Mesendoderm (in vitro differentiated cells): ENCODE measurements at regions not wholly inside any gene's neighbourhood (a gene's known extent, or its start where the extent isn't known, plus 50 kb on each side); places are given as distances from the start of the nearest gene placed in this dataset.
A peak's percentile ranks its signal among the peaks of the same experiment; 100 is the strongest.

ENCODE experiments used
- DNase-seq: peaks from one replicate; pipeline ENCODE4 v3.0.0; 2013
- H2AK5ac ChIP-seq: 2 replicates; pipeline ENCODE4 v1.6.1; 2013; ENCODE audit warnings: low read length, inconsistent platforms
- H2BK120ac ChIP-seq: 2 replicates; pipeline ENCODE4 v1.6.1; 2013; ENCODE audit warnings: low read depth, mild to moderate bottlenecking, low read length, moderate library complexity, mixed read lengths
- H2BK15ac ChIP-seq: replicated peaks from 2 replicates; pipeline ENCODE4 v1.6.1; 2013; ENCODE audit warnings: low read depth, mild to moderate bottlenecking, moderate library complexity
- H2BK5ac ChIP-seq: 2 replicates; pipeline ENCODE4 v1.6.1; 2013; ENCODE audit warnings: low read length, inconsistent platforms
- H3K18ac ChIP-seq: 2 replicates; pipeline ENCODE4 v1.6.1; 2013; ENCODE audit warnings: mild to moderate bottlenecking, low read length, mixed read lengths
- H3K23ac ChIP-seq: one replicate; pipeline ENCODE4 v1.6.1; 2013; ENCODE audit warnings: low read length
- H3K27ac ChIP-seq: 2 replicates; pipeline ENCODE4 v1.5.1; 2013; ENCODE audit warnings: low read depth, mild to moderate bottlenecking, inconsistent platforms, low read length, moderate library complexity
- H3K27me3 ChIP-seq: 2 replicates; pipeline ENCODE4 v1.6.1; 2013; ENCODE audit warnings: low read length, control low read depth, mild to moderate bottlenecking, inconsistent platforms; ENCODE audit not compliant: insufficient read depth, poor library complexity
- H3K36me3 ChIP-seq: 2 replicates; pipeline ENCODE4 v1.6.1; 2013; ENCODE audit warnings: low read length, inconsistent platforms; ENCODE audit not compliant: control insufficient read depth, insufficient read depth
- H3K4ac ChIP-seq: one replicate; pipeline ENCODE4 v1.6.1; 2013; ENCODE audit warnings: low read depth, mild to moderate bottlenecking, low read length, moderate library complexity
- H3K4me1 ChIP-seq: 2 replicates; pipeline ENCODE4 v1.6.1; 2013; ENCODE audit warnings: low read depth, low read length, inconsistent platforms; ENCODE audit not compliant: control insufficient read depth
- H3K4me2 ChIP-seq: 2 replicates; pipeline ENCODE4 v1.6.1; 2013; ENCODE audit warnings: low read length
- H3K4me3 ChIP-seq: 2 replicates; pipeline ENCODE4 v1.5.1; 2013; ENCODE audit warnings: mild to moderate bottlenecking, low read length
- H3K56ac ChIP-seq: one replicate; pipeline ENCODE4 v1.6.1; 2013; ENCODE audit warnings: low read length
- H3K79me1 ChIP-seq: 2 replicates; pipeline ENCODE4 v1.6.1; 2013; ENCODE audit warnings: low read length, inconsistent platforms
- H3K79me2 ChIP-seq: 2 replicates; pipeline ENCODE4 v1.6.1; 2013; ENCODE audit warnings: mild to moderate bottlenecking, low read length; ENCODE audit not compliant: control insufficient read depth, insufficient read depth
- H3K9ac ChIP-seq: 2 replicates; pipeline ENCODE4 v1.6.1; 2013; ENCODE audit warnings: low read length, inconsistent platforms
- H4K5ac ChIP-seq: one replicate; pipeline ENCODE4 v1.6.1; 2013; ENCODE audit warnings: low read length
- H4K8ac ChIP-seq: one replicate; pipeline ENCODE4 v1.6.1; 2013; ENCODE audit warnings: low read depth, mild to moderate bottlenecking, control low read depth, low read length, moderate library complexity
- WGBS: extraction: QIAGEN DNeasy Blood & Tissue Kit; methylation state at CpG from one replicate; pipeline ENCODE4 v1.1.7; 2013; ENCODE audit warnings: low lambda C conversion rate, missing lambda C conversion rate; ENCODE audit not compliant: insufficient coverage; ENCODE audit errors: extremely low coverage; 5-methylcytosine and 5-hydroxymethylcytosine counted together

DNA sequence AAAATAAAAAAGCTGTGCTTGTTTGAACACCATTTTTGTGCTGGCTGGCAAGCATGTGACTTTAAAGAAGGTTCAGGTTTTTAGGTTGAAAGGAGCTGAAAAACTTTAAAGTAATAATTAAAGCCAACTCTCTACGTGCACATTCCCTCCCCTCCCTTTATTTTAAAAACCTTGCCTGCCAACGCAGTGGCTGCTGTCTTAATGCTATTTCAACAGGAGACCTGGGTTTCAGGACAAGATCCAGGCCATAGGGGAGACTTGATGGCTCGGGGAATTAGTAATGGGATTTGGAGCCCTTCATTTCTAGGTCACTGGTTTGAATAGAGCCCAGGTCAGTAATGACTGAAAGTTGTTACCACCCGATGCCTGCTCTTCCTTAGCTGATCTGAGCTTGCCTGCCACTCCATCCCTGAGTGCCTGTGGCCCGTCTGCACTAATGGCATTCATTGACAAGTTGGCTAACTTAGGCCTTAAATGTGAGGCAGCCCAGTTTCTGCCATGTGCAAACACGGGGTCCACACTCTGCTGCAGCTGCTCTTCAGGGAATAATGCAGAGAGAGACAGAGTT, 1233.2 kb upstream of the ZEB2 start:
- no peaks in the 10 kb centered on the region for H3K79me2 ChIP-seq
- H3K56ac ChIP-seq = no peak overlapping the region
- no peak overlapping the region for H2BK15ac ChIP-seq
- no peaks in the 10 kb centered on the region for H3K27me3 ChIP-seq
- H4K5ac ChIP-seq = no peak overlapping the region
- H2BK5ac ChIP-seq = no peak overlapping the region
- H3K23ac ChIP-seq = no peak overlapping the region
- no peak overlapping the region for H3K4me2 ChIP-seq
- no peak overlapping the region for H3K27ac ChIP-seq
- no peak overlapping the region for H2AK5ac ChIP-seq
- no peak overlapping the region for H3K4ac ChIP-seq
- no peak for DNase-seq
- WGBS = no CpG with 5 or more reads among the region's 6 CpGs
- H3K36me3 ChIP-seq = no peaks in the 10 kb centered on the region
- H3K18ac ChIP-seq = no peak overlapping the region
- no peak overlapping the region for H3K4me3 ChIP-seq
- H4K8ac ChIP-seq = no peak overlapping the region
- H3K4me1 ChIP-seq = peaks cover 6% of the 10 kb centered on the region
- H2BK120ac ChIP-seq = no peak overlapping the region
- no peaks in the 10 kb centered on the region for H3K79me1 ChIP-seq
- H3K9ac ChIP-seq = no peak overlapping the region

DNA sequence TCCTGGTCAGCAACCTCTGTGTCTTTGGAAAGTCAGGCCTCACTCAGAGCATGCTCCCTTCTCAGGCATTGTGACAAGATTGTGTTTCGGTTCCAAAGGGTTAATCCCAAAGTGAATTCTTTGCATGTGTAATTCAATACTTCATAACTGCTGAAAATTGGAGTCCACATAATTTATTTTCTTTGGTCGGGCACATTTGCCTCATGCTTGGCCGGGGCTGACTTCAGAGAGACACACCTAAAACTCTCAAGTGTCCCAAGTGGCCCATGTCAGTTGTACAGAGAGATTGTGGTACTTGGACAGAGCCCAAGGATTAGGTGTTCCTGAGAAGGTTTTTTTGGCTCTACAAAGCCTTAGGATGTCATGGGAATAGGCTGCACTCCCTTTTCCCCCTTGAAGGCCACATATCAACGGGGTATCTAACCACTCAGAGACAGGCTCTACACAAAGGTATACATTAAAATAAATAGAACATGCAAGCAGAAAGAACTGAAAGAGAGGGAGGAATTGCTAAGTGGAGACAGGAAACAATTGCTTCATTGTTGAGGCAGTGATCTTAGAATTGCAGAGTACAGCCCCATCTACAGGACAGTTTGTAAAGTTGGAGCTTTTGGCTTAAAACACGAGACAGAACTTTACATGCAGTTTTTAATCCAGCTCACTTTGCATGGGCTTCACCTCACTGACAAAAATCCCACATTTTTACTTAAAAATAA, 1232.3 kb upstream of the ZEB2 start:
- Histone ChIP-seq H2BK15ac (no peak overlapping the region), H3K4me2 (no peak overlapping the region), H4K8ac (no peak overlapping the region), H3K9ac (no peak overlapping the region), H2AK5ac (no peak overlapping the region), H3K79me1 (no peaks in the 10 kb centered on the region), H3K18ac (peak overlapping the region; percentile 80), H3K27ac (peak overlapping the region; percentile 26), H2BK5ac (no peak overlapping the region), H3K36me3 (no peaks in the 10 kb centered on the region), H4K5ac (no peak overlapping the region), H3K27me3 (no peaks in the 10 kb centered on the region), H3K4me3 (no peak overlapping the region), H3K4ac (peak overlapping the region; percentile 36), H3K4me1 (peaks cover 6% of the 10 kb centered on the region), H2BK120ac (no peak overlapping the region), H3K56ac (peak overlapping the region; percentile 25), H3K23ac (no peak overlapping the region), H3K79me2 (no peaks in the 10 kb centered on the region)
- no CpG with 5 or more reads among the region's 5 CpGs for WGBS
- DNase-seq = peak; percentile 81

DNA sequence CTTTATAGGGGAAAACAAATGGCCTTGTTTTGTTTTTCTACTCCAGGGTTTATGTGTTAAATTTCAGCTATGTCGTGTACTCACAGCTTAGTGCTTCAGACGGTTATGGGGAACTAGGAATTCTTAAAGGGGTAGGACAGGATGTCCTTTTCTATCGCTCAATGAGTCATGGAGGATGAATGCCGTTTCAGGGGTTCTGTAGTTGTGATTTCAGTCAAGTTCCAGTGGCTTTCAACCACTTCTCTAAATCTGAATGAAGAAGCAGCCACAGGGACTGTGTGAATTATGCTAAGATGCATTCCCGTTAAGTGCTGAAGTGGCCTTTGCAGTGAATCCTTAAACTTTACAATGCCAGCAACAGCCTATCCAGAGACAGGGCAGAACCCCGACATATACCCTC, 1231.7 kb upstream of the ZEB2 start:
- Histone ChIP-seq H3K56ac (no peak overlapping the region), H3K4ac (no peak overlapping the region), H4K8ac (no peak overlapping the region), H3K79me1 (no peaks in the 10 kb centered on the region), H3K18ac (no peak overlapping the region), H2AK5ac (no peak overlapping the region), H2BK120ac (no peak overlapping the region), H3K23ac (no peak overlapping the region), H3K79me2 (no peaks in the 10 kb centered on the region), H3K36me3 (no peaks in the 10 kb centered on the region), H3K4me2 (no peak overlapping the region), H2BK15ac (no peak overlapping the region), H2BK5ac (no peak overlapping the region), H4K5ac (no peak overlapping the region), H3K27ac (peak overlapping the region; percentile 26), H3K4me3 (no peak overlapping the region), H3K4me1 (peaks cover 6% of the 10 kb centered on the region), H3K27me3 (no peaks in the 10 kb centered on the region), H3K9ac (no peak overlapping the region)
- DNase-seq = peak; percentile 87
- no CpG with 5 or more reads among the region's 6 CpGs for WGBS

DNA sequence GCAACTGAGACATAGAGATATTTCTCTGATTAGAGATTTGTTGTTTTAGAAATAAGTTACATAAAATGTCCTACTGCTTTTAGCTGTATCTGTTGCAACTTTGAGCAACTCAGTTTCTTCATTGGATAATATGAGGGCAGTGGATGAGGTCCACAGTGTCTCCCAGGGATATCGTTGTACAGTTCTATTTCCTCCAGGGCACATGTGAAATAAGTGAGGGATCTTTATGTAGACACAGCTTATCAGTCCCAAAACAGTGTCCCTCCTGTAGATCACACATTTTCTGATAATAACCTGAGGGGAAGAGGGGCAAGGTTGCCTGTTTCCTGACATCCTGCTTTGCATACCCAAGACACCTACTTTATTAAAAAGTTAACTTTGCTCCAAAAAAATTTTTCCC, 1231.2 kb upstream of the ZEB2 start:
- H3K27me3 ChIP-seq = no peaks in the 10 kb centered on the region
- peaks cover 6% of the 10 kb centered on the region for H3K4me1 ChIP-seq
- H3K23ac ChIP-seq = no peak overlapping the region
- no peaks in the 10 kb centered on the region for H3K36me3 ChIP-seq
- no peak overlapping the region for H2AK5ac ChIP-seq
- H4K5ac ChIP-seq = no peak overlapping the region
- no peak overlapping the region for H3K18ac ChIP-seq
- H3K79me2 ChIP-seq = no peaks in the 10 kb centered on the region
- H3K4me2 ChIP-seq = no peak overlapping the region
- no peak overlapping the region for H2BK5ac ChIP-seq
- no peaks in the 10 kb centered on the region for H3K79me1 ChIP-seq
- peak overlapping the region; percentile 5 for H4K8ac ChIP-seq
- WGBS = no CpG with 5 or more reads among the region's 1 CpG
- no peak overlapping the region for H3K27ac ChIP-seq
- no peak overlapping the region for H3K9ac ChIP-seq
- no peak overlapping the region for H3K4ac ChIP-seq
- H2BK120ac ChIP-seq = no peak overlapping the region
- H3K56ac ChIP-seq = no peak overlapping the region
- peak; percentile 29 for DNase-seq
- no peak overlapping the region for H2BK15ac ChIP-seq
- no peak overlapping the region for H3K4me3 ChIP-seq

DNA sequence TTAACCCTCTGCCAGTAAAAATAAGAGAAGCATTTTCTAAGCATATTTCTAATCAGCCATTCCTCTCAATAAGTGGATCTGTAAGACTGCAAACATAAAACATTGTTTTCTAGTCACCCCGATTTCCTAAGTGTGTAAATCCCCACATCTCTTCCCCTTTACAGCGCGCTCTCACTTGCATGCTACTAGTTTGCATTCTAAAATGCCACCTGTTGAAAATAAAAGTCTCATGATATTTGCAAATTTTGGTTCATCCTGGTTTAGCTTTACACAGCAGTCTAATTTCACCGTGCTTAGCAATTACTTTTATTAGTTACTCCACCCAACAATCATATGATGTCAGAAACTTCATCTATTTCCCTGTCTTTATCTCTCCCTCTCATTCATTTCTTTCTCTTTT, 1230.7 kb upstream of the ZEB2 start:
- Histone ChIP-seq H4K8ac (no peak overlapping the region), H3K4me3 (no peak overlapping the region), H2BK5ac (no peak overlapping the region), H3K79me2 (no peaks in the 10 kb centered on the region), H3K4ac (no peak overlapping the region), H4K5ac (no peak overlapping the region), H3K56ac (no peak overlapping the region), H3K18ac (no peak overlapping the region), H3K4me2 (no peak overlapping the region), H3K23ac (no peak overlapping the region), H3K9ac (no peak overlapping the region), H3K27ac (no peak overlapping the region), H3K36me3 (no peaks in the 10 kb centered on the region), H3K4me1 (peaks cover 6% of the 10 kb centered on the region), H2BK15ac (peak overlapping the region; percentile 85), H2AK5ac (no peak overlapping the region), H3K79me1 (no peaks in the 10 kb centered on the region), H2BK120ac (peak overlapping the region; percentile 12), H3K27me3 (no peaks in the 10 kb centered on the region)
- DNase-seq = no peak
- WGBS = no CpG with 5 or more reads among the region's 4 CpGs

DNA sequence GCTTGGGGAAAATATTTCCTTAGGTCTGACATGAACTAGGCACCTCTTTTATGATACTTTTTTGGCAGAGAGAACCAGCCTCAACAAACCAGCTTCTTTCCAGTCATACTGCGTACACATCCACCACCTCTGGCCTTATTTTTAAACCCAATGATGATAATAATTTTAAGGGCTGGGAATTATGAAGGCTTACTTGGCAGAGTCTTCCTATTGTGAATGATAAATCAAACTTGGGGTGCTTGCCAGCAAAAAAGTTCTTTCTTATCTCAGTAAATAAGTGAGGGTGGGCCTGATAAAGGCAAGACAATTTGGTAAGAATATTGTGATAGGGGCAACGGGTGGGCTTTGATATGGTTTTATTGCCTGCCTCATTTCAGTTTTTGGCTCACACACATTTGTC, 1230.2 kb upstream of the ZEB2 start:
- Histone ChIP-seq H3K27me3 (no peaks in the 10 kb centered on the region), H2BK120ac (peak overlapping the region; percentile 12), H2BK5ac (no peak overlapping the region), H2AK5ac (no peak overlapping the region), H4K8ac (no peak overlapping the region), H3K27ac (no peak overlapping the region), H3K18ac (no peak overlapping the region), H3K4ac (no peak overlapping the region), H3K23ac (no peak overlapping the region), H3K4me3 (no peak overlapping the region), H2BK15ac (no peak overlapping the region), H3K4me1 (peaks cover 6% of the 10 kb centered on the region), H4K5ac (no peak overlapping the region), H3K4me2 (no peak overlapping the region), H3K36me3 (no peaks in the 10 kb centered on the region), H3K79me2 (no peaks in the 10 kb centered on the region), H3K9ac (no peak overlapping the region), H3K79me1 (no peaks in the 10 kb centered on the region), H3K56ac (no peak overlapping the region)
- no peak for DNase-seq
- WGBS = no CpG with 5 or more reads among the region's 2 CpGs
